Kidney tubule cell (primary cell): ENCODE measurements at regions not wholly inside any gene's neighbourhood (a gene's known extent, or its start where the extent isn't known, plus 50 kb on each side); places are given as distances from the start of the nearest gene placed in this dataset.

ENCODE experiments used
- DNase-seq: peaks from one replicate; pipeline ENCODE4 v3.0.0-alpha.2; 2018; ENCODE audit warnings: low spot score

GRCh38 chr1:14039582-14040430 is 339.8 kb downstream of the PRDM2 start:
- DNase-seq = peak; percentile 36

GRCh38 chr1:14049965-14050364 is 350.0 kb downstream of the PRDM2 start:
- no peak for DNase-seq

- peak; percentile 88 for DNase-seq
These were observed 355.6 kb downstream of the PRDM2 start for GRCh38 chr1:14055442-14056223.

DNA sequence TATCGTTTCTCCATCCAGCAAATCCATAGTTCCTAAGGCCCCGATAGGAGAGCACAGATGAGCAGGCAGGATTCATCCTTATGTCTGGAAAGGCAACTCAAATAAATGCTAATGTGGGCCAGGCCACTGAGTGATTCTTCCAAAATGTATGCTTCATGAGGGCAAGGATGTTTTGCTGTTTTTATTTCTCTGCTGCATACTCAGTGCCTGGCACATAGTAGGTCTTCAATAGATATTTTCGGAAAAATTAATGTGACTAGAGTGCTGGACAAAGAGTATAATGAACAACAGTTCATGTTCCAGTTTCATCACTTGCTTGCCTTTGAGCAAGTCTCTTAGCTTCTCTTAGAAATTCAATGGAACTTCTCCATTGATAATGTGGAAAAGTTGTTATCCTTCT is 357.7 kb downstream of the PRDM2 start:
- DNase-seq = no peak

DNA sequence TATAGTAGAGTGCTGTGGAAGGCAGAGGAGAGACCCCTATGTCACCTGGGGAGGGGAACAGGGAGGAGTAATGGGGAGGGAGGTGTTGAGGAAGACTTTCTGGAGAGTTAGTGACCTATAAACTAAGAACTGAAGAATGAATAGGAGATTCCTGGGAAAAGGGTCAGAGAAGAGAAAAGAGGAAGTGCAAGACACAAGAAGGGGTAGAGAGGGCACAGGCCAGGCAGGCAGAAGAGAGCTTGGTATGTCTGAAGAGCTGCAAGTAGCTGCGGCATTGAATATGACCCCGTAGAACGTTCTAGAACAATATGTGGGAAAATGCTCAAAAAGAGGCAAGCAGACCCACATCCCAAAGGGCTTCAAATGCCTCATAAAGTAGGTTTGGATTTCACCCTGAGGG is 361.2 kb downstream of the PRDM2 start:
- no peak for DNase-seq

DNA sequence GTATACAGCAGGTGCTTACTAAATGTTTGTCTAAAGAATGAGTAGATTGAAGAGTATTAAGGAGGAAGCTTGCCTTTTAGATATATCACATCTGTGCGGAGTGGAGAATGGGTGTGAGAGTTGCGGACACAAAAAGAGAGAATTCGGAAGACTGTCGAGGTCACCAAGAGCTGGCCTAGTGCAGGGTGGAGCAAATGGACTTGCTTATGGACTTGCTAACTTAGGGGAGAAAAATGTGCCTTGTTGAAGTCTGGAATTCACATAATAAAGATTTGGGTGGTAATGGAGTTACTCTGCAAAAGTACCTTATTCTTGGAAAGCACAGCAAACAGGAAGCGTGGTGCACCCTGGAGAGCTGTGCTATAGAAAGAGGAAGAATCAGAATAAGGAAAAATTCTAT is 361.7 kb downstream of the PRDM2 start:
- no peak for DNase-seq

DNA sequence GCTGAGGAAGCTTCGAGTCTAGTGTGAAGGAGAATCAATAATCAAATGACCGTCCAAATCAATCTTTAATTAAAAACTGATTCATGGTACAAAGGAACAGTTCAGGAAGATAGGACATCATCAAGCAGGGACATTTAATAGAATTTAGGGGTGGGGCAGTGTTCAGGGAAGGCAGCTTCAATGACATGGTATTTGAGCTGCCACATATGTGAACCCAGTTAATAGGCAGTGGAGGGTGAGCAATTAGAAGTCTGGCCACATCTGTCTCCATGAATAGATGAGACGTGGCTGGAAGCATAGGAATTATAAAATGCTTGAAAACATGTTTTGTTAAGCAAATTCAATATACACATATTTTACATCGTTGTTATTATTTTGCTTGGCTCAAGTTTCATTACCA is 362.7 kb downstream of the PRDM2 start:
- no peak for DNase-seq

- DNase-seq = no peak
These were observed 364.9 kb downstream of the PRDM2 start for GRCh38 chr1:14064649-14065442.

GRCh38 chr1:14065486-14065885 is 365.5 kb downstream of the PRDM2 start:
- DNase-seq = no peak

DNA sequence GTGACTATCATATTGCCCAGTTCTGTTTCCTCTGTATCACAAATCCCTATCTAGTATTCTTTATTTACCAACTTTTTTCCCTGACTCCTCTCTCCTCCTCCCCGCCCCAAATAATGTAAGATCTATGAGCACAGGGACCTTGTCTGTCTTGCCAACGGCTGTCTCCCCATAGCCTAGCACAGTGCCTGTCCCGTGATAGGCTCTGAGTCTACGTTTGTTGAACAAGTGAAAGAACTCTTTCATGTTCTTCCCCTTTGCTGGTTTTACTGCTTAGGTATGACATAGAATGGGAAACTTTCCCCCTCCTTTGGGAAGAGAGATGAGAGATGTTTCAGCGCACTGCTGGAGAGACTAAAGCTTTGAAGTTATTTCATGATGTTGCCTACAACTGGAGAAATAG is 367.0 kb downstream of the PRDM2 start:
- DNase-seq = no peak

GRCh38 chr1:14067711-14068110 is 367.7 kb downstream of the PRDM2 start:
- DNase-seq = no peak

DNA sequence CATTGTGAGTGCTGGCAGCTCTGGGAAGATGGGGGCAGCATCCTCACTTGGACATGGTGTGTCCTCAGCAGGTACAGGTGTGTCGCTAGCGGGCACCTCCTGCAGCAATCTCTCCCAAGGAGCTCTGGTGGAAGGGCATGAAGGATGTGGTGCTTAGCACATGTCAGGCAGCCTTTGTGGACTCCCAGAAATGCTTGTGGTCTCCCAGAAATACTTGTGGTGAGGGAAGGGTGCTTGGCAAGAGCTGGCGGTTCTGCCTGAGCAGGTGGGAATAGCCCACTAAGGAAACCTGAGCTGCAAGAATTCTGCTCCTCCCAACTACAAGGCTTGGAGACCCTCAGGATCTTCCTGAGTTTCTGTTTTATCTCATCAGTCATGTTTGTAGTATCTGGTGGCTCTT is 371.6 kb downstream of the PRDM2 start:
- DNase-seq = peak; percentile 52

GRCh38 chr1:14080653-14081052 is 380.7 kb downstream of the PRDM2 start:
- DNase-seq = no peak

DNA sequence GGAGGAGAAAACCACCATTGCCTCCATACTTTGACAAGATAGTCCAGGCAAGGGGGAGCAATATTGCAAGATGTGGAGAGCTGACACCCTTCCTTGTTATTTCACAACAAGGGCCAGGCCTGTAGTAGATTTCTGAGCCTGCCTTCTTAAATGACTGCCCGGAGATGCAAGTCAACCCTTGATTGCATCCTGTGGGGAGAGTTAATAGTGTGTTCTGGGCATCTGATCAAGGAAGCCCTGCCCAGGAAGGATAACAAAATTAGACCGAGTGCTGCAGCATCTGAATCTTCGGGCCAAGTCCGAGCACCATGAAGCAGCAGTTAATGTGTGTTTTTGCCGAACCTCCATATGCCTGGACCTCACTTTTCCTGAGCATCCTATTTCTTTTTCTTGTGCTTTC is 382.3 kb downstream of the PRDM2 start:
- DNase-seq = no peak

DNA sequence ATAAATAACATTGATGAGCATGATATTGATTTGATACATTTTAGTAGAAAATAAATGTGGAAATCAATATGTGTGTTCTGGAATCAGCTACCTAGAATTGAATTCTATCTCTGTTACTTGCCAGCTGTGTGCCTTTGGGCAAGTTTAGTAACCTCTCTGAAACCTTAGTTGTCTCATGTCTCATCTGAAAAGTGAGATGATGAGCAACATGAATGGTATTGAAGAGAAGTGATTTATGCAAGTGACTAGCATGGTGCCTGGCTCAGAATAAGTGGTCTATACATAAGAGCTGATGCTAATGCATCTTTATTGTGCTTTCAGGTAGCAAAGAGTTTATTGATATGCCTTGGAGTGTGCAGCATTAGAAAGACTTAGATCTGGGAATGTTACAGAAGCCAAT is 383.3 kb downstream of the PRDM2 start:
- DNase-seq = no peak

DNA sequence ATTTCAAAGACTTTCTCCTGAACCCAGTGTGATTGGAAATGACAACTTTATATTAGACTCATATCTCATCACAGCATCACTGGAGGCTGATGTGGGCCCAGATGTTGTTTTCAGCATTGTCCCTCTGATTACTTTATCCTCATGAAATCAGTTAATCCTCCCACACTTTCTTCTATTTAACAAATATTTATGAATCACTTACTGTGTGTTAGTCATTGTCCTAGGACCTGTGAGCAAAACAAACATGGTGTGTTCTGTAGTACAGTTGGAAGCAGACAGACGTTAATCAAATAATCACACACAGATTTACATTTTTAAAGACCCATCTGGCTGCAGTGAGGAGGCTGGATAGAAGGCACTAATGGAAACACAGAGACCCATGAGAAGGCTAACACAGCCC is 383.7 kb downstream of the PRDM2 start:
- no peak for DNase-seq

- no peak for DNase-seq
These were observed 390.1 kb downstream of the PRDM2 start for GRCh38 chr1:14090062-14090461.

DNA sequence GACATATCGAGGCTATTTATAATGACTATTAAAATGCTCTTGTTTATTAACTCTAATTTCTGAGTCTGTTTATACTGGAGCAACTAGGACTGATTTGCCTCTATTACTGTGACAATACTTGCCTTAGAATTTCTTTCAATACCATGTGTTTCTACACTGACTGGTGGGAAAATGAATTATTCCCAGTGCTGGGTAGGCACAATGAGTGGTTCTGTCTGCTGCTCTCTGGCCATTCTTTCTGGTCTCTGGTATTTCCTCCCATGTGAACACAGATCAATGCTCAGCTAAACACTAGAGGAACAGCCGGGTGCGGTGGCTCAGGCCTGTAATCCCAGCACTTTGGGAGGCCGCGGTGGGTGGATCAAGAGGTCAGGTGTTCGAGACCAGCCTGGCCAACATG is 390.5 kb downstream of the PRDM2 start:
- no peak for DNase-seq

DNA sequence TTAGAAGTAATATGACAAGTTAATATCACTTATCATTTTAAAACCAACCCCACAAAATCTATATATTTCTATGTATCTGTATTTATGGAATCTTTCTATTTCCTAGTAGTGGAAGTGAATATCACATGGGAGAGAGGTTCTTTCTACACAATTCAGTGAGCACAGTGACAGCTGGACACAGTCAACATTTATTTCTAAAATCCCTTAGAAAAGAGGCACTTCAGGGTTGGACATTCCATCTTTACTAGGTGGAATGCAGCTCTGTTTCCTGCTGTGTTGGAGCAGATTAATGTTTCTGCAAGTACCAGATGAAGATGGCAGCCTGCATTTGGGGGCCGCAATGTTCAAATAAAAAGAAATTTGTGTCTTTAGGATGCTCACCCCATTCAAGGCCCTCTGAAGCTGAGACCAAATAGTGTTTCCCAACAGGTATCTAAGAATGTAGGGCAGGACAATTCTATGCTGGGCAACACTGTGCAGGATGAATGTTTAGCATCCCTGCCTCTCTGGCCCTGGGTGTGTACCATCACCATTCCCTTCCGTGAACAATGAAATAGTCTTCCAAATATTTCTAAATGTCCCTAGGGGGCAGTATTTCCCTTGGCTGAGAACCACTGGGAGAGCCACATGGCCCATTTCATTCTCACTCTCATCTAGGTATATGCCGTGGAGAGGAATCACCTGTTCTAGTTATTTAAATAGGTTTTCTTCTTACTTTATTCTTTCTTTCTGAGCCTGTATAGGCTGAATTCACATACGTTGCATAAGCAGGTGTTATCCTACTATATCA is 394.8 kb downstream of the PRDM2 start:
- DNase-seq = peak; percentile 55

DNA sequence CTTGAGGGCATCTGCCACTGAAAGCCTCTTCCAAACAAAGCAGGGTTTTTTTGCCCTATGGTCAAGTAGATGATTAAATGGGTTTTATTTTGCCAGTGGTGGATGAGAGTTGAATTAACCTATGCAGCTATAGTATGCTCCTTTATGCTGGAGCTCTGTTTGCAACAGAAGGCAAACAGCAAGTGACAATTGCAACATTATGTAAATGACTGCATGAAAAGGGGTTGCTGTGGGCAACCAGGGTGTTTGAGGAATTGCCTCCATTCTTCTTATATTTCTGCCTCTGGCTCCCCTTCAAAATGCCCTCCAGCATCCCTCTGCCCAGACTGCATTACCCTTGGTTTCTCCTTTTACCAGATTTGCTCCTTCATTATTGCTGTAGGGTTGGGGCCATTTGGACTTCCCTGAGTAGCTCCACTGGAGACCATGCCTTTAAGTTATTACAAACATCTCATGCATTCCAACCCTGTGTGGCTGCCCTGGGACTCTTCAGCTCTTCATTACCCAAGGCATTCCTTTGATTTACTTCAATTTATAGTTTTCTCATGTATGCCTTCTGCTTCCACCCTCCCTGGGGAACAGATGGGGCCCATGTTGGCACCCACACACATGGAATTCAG is 398.4 kb downstream of the PRDM2 start:
- no peak for DNase-seq

- DNase-seq = no peak
These were observed 400.5 kb downstream of the PRDM2 start for GRCh38 chr1:14100444-14100843.
